DOHH2 (cell line): ENCODE measurements at regions not wholly inside any gene's neighbourhood (a gene's known extent, or its start where the extent isn't known, plus 50 kb on each side); places are given as distances from the start of the nearest gene placed in this dataset.

Experiments used
- EZH2phosphoT487 ChIP-seq: fragments of 200-600 bp; sonication (generic); IDR thresholded peaks from 2 replicates; pipeline ENCODE4 v1.6.1; 2017; ENCODE audit warnings: borderline replicate concordance, mild to moderate bottlenecking, antibody characterized with exemption, low read length, moderate library complexity, mixed read lengths
- TF ChIP-seq, protein P1 (sequence below): fragments of 200-600 bp; sonication (generic); IDR thresholded peaks from one replicate; pipeline ENCODE4 v1.5.1; 2014; ENCODE audit warnings: antibody characterized with exemption, mild to moderate bottlenecking, low read depth, low read length; ENCODE audit not compliant: poor library complexity, severe bottlenecking

DNA sequence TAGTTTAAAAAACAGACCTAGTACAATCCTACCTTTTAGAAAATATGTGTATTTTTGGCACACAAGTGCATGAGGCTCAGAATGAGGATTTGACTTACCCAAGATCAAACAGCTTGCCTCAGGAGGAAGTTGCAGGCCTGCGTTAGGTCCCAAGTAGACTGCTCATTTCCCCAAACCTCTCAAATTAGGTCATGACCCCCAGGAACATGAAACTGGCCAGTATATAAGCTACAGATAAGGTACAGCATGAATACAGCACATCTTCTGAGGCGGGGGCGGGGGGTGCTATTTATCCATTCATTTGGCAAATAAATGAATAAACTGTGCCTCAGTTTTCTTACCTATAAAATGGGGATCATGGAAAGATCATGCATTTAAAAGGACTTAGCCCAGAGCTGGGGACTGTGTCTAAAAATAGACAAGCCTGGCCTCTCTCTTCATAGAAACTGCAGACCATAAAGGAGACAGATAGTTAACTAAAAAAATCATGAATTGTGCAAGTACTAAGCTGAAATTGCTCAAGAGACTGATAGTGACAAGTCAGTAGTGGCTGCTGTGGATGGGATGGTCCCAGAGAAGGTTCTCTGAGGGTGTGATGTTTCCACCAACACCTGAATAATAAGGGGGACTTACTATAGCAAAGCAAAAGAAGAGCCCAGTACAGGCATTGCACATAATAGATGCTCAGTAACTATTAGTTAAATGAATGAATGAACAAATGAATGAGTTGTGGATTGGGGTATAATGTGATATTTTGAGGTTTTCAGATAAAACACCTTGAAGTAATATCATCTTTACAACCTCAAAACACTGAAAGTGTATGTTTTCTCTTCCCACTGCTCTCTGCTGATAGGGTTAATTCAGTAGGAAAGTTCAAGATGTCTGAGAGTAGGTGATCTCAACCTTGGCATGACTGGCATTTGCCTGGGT lies 258.5 kb upstream of the PROK2 start:
- TF ChIP-seq, protein P1, sequence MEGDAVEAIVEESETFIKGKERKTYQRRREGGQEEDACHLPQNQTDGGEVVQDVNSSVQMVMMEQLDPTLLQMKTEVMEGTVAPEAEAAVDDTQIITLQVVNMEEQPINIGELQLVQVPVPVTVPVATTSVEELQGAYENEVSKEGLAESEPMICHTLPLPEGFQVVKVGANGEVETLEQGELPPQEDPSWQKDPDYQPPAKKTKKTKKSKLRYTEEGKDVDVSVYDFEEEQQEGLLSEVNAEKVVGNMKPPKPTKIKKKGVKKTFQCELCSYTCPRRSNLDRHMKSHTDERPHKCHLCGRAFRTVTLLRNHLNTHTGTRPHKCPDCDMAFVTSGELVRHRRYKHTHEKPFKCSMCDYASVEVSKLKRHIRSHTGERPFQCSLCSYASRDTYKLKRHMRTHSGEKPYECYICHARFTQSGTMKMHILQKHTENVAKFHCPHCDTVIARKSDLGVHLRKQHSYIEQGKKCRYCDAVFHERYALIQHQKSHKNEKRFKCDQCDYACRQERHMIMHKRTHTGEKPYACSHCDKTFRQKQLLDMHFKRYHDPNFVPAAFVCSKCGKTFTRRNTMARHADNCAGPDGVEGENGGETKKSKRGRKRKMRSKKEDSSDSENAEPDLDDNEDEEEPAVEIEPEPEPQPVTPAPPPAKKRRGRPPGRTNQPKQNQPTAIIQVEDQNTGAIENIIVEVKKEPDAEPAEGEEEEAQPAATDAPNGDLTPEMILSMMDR, result no peak
- no peak for TF ChIP-seq EZH2phosphoT487
